GM18502 (cell line): ENCODE measurements at regions not wholly inside any gene's neighbourhood (a gene's known extent, or its start where the extent isn't known, plus 50 kb on each side); places are given as distances from the start of the nearest gene placed in this dataset.

Experiments used
- ATAC-seq: cut with Tn5 transposase; IDR thresholded peaks from one replicate; pipeline ENCODE4 v1.9.1; 2021; ENCODE audit warnings: mild to moderate bottlenecking; ENCODE audit not compliant: unreplicated experiment, poor library complexity

DNA sequence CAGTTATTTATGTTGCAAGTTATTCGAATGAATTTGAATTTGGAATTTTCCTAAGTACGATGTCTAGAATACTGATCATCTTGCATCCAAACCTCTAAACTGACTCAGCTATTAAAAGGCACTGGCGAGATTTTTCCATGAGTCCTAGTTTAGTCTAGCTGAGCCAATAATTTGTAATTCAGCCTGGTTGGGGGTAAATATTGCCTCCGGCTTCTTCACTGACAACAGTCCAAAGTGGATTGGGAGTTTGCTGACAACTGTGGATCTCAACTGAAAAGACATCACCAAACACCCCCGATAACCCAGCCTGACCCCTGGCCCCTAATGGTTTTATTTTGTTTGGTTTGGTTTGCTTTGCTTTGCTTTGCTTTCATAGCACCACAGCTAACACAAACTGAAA, 189.8 kb upstream of the DAPK1 start:
- ATAC-seq: no peak

DNA sequence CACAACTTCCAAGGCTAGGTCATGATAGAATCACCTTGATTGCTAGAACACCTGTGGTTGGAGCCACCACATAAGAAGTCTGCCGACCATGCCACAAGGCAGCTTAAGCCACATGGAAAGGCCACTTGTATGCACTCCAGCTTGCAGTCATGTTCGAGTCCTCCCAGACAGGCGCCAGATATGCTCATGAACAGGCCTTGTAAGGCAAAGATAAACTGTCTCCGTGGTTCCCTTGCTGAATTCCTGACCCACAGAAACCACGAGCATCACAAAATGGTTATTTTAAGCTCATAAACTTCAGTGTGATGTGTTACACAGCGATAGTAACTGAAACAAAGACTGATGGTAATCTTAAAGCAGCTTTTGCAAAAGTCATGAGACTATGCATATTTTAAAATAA, 188.4 kb upstream of the DAPK1 start:
- no peak for ATAC-seq

DNA sequence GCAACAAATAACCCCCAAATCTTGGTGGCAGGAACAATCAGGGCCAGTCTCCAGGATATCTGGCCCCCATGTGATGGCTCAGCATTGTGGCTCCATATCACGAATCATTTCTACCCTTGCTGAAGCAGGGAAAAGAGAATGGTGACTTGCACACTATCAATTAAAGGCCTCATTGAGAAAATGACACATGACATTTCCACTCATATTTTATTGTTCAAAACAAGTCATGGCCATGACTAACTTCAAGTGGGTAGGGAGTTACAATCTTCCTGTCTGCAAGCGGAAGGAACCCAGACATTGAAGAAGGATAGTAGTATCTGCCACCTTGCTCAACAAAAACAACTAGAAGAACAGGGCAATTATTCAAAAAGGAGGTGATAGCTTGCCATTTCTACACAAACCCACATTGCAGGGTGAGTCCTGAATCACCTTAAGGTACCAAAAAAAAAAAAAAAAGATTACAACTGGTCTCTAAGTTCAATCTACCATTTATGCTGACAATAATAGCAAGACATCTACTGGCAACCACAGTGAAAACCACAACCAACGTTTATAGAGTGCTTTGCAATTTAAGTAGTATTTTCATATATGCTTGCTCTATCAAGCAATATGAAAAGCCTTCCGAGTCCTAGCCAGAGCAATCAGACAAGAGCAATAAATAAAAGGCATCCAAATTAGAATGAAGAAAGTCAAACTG, 186.7 kb upstream of the DAPK1 start:
- no peak for ATAC-seq

DNA sequence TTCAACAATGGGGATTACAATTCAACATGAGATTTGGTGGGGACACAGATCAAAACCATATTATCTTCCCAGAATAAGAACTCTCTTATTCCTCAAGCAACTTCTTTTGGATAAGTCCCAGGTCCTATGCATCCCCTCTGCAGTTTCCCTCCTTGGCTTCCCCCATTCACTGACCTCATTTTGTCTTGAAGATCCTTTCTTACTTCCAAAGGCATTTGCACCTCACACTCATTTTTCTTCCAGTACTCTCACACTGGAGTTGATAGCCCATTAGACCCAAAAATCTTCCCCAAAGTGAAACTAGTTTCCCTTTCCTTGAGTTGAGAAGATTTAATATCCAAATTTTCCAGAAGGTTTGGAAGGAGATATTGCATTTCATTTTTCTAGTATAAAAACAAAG, 178.0 kb upstream of the DAPK1 start:
- no peak for ATAC-seq

DNA sequence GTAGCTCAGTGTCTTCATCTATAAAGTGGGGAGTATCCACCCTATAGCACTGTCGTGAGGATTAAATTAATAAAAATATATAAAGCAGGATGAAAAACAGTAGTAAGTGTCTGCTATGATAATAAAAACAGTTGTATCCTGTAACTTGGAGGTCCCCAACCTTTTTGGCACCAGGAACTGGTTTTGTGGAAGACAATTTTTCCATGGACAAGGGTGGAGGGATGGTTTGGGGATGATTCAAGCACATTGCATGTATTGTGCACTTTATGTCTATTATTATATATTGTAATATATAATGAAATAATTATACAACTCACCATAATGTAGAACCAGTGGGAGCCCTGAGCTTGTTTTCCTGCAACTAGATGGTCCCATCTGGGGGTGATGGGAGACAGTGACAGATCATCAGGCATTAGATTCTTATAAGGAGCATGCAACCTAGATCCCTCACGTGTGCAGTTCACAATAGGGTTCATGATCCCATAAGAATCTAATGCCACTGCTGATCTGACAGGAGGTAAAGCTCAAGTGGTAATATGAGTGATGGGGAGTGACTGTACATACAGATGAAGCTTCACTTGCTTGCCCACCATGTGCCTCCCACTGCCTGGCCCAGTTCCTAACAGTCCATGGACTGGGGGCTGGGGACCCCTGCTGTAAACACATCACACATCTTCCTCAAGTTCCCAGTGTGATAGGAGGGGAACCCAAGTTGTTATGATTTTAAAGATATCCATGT, 177.4 kb upstream of the DAPK1 start:
- no peak for ATAC-seq

DNA sequence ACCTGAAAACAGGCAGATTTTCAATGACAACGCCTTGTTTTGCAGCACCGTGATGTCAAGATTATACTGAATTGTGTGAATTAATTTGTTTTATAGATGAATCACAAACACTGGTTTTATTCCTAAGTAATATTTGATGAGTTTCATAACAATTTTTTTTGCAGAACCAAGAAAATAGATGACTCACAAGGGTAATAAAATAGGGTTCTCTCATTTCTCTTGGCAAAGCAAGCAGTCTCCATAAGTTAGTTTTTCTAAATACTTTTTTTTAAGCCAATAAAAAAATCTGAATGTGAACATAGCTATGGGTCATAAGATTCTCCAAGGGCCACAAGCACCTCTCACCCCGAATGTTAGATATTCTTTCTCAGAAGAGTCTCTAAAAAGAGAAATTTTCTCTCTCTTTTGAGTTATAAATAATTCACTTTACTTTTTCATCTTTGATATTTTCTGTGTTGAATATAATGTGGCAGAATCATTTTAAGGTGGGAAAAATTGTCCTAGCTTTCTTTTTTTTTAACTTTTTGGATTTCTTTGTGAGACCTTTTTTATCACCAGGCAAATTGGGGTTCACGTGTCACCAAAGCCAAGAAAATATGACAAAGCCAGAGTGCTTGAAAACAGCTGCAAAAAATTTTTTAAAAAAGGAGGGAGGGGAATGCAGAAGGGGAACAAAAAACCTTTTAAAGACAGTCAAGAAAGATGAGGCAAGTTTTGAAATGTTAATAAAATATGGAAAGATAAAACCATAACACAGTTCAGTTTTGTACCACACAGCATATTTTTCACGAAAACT, 174.6 kb upstream of the DAPK1 start:
- no peak for ATAC-seq

DNA sequence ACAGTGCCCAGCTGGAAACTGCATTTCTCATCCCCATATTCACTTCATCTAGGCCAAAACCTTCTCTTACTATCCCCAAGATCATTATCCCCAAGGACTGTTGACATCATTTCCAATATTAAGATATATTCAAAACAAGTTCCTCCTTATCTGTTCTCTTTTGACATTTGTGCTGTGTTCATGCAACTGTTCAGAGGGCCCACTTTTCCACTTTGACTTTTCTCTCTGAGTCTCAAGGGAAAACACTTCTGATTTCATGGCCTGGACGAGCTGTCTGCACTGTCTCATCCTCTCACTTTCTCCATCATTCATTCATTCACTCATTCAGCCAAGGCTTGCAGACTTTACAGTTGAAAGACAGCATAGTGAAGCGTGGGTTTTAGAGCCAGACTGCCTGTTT, 173.7 kb upstream of the DAPK1 start:
- no peak for ATAC-seq

DNA sequence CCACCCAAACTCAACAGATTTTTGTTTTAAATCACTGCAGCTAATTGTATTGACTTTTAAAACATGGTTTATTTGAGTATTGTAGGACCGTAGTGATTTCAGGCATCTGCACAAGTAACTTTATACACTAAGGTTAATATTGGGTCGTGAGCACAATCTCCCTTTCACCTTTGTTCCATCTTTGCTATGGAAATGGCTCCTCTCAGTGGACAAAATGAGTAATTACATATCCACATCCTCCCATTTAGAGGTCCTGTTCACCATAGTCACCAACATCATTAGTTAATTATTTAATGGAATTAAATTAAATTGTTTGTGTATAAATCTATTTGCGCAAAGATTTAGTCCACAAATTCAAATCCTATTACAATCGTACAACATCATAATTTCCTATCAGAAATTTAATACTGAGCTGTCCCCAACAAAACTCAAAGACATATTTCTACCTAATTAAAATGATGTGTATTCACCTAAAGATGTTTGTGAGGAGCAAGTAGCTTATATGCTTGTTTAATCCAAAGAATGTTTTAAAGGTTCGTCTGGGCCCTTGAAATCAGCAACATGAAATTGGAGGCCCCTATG, 173.0 kb upstream of the DAPK1 start:
- ATAC-seq: peak; percentile 47

DNA sequence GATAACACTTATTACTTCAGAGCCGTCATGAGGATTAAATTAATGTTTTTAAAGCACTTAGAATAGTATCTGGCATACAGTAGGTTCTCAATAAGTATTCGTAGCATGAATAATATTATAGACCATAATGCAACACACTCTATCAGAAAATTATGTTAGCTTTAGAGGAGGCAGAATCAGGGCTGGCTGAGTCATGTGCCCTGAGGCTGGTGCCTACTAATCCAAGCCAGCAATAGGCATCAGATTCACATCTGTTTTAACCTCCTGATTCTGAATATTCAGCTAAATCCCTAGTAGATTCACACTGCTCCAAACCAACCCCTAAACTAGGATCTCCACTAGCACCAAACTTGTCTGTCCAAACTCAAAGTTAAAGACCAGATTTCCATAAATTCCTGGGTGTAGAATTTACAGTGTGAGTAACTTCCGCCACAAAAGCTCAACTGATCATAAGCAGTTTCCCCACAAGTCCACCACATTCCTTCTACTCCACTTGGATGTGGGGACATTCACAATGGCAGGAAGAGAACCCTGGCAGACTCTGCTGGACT, 170.0 kb upstream of the DAPK1 start:
- ATAC-seq: no peak

DNA sequence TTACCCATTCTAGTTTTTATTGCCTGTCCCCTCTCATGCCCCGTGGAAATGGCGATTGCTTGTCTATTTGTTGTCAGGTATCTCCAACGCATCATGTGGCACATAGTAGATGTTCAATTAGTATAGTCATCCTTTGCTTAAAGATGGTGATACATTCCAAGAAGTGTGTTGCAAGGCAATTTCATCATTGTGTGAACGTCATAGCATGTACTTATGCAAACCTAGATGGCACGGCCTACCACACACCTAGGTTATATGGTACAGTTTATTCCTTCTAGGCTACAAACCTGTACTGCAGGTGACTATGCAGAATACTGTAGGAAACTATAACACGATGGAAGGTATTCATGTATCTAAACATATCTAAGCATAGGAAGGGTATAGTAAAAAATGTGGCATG, 163.9 kb upstream of the DAPK1 start:
- ATAC-seq: no peak

DNA sequence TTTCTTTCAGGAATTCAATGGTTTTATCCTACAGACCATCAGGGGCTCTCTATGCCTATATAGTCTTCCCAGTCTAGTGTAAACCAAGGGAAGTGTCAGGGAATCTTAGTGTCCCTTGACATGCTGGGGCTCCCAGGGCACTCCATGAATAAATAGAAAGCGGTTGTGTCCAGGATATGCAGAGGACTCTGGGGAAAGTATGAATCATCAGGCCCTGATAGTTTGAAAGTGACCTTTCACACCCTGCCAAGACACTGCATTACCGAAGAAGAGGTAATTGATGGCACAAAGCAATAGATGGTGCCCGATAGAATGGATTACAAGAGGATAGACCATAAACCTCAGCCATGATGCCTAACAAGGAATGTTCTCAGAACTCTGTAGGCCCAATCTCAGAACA, 163.3 kb upstream of the DAPK1 start:
- no peak for ATAC-seq

DNA sequence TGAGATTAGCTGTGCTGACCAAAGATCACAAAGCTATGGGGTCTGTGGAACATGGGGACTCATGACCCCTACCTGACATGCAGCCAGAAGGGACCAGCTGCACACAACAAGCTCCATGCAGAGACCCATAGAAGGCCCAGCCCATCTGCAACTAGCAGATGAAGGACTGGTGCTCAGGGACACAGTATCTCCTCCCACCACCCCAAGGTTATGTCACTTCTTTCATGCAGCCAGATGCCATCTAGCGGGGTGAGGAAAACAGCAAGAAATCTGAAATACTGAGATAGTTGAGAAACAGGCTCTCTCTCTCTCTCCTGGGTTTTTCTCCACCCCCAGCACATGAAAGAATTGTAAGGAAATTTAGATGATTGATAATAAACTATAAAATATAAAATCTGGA, 161.3 kb upstream of the DAPK1 start:
- peak; percentile 62 for ATAC-seq

DNA sequence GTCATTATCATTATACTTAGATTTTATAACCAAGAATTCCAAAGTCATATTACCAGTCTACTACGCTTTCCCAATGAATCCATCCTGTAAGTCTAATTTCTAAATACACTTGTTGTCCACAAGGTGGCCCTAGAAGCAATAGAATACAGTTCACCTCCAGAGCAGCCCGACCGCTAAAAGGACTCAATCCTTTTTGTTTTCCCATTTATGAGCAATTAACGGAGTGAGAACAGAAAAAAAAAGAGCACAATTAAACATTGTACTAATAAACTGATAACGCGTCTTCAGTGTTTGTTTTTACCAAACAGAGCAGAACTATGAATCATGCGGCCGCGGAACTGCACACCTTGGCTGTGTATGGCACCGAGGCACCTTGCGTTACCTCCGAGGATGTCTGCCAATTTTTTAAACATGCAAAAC, 160.7 kb upstream of the DAPK1 start:
- peak; percentile 73 for ATAC-seq

DNA sequence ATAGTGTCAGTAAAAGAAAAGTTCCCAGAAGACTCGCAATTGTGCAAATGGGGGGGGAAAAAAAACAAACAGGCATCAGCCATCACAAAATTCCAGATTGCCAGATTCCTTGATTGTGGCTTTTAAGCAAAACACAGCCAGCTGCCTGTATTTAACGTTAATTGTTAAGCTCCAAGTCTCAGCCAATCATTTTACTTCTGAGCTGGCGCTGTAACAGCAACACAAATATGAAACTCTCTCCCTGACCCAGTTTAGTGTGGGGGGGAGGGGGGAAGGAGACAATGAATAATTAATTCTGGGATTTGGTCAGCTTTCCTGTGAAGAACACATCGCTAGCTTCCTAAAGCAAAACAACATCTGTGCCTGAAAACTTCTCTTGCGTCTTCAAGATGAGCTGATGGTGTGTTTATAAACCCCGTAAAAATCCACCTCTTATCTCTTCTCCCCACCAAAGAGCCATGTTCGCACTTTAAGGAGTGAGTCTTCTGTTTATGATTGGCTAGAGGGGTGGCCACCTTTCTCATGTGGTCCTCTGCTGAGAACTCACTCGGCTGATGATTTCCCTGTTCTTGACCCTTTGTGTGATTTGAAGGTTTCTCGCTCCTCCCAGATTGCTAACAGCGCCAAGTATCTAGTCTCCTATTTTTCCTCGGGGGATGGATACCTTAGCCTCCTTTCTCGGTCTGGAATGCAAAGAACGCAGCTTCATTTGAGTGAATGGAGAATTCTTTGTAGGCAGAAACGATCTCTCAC, 160.2 kb upstream of the DAPK1 start:
- no peak for ATAC-seq

DNA sequence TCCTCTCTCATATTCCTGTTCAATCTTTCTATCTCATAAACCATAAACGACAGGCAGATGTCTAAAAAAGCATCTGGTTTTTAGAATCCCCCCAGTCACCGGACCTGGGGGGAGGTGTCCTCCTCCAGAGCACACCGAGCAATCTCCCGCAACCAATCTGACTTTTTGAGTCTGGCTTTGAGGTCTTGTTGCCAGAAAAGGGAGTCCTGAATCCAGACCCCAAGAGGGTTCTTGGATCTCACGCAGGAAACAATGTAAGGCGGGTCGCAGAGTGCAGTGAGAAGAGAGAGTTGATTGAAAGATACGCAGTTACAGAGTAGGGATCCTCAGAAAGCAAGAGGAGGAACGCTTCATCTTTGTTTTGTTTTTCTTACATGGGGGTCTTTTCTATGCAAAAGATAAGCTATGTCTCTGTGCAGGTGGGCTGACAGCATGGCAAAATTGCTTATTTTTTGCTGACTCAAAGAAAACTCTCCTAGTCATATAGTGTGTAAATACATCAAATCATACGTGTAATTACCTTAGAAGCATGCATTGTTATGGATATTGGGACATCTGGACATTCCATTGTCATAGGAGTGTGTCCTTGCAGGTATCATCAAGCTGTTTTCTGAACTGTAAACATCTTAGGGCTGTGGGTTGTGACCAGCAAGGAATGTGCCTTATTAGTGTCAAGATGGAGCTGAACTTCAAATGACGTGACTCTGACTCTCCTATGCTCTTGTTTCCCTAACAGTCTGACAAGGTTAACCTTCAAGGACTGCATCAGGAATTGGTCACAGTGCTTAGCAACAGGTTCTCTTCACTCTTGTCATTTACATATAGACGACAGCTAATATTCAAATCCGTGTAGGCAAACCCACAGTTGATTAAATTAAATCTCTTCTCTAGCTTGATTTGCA, 159.3 kb upstream of the DAPK1 start:
- no peak for ATAC-seq

DNA sequence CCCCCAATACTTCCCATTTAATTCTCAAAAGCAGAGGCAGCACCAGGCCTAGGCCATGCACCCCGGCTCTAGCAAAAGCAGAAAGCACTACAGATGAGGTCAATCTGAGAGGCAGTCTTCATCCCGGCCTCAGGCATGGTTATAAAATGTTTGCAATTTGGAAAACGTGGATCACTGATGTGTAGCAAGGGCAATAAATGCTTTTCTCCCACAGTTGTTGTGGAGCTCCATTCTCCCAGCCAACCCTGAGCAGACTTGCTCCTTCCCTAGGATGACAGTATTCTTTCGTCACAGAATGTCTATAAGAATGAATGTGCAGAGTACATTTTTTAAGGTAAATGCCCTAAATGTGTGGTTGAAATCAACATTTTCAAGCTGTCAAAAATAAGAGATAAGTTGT, 157.3 kb upstream of the DAPK1 start:
- ATAC-seq: no peak

DNA sequence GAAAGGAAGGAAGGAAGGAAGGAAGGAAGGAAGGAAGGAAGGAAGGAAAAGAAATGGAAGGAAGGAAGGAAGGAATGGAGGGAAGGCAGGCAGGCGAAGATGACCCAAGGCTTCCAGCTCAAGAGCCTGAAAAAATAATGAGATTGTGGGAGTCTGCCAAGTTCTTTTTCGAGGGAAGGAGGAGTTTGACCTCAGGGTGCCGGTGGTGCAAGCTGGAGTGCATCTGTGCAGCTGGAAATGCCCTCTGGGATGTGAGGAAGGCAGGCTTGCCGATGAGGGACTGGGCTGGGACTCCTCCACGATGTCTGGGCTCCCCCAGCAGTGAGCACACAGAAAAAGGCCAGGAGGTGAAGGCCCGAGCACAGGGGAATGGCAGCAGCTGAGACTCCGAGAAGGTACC, 154.9 kb upstream of the DAPK1 start:
- no peak for ATAC-seq

DNA sequence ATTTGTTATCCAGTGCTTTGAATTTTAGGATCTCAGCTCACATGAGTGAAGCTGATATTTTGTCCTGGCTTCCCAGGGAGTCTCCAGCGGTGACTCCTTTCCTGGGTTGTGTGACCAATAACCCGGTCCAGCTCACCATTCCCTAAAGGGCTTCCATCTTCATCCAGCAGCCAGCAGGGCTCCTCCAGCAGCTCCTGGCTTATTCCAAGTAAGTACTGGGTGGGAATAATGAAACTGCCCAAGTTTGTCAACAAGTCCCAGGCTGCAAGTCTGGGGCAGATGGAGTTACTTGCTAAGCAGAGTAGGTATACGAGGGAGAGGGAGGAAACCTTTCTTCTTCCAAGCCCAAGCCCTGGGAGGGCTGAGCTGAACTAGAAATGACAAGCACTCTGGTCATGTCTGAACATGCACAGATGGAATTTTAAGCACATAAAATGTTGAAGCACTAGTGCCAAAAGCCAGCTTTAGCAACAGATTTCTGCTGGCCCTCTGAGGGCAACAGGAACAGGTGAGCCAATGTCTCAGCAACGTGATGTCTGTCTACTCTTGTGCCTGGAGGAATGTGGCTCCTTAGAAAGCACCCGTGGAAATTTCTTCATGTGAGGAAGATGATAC, 153.7 kb upstream of the DAPK1 start:
- no peak for ATAC-seq
